GM12892 (cell line): ENCODE measurements at regions not wholly inside any gene's neighbourhood (a gene's known extent, or its start where the extent isn't known, plus 50 kb on each side); places are given as distances from the start of the nearest gene placed in this dataset.

Experiments used
- POLR2A ChIP-seq: IDR thresholded peaks from 2 replicates; pipeline ENCODE4 v1.6.1; 2011; ENCODE audit warnings: low read depth, low read length, control low read depth
- POLR2AphosphoS5 ChIP-seq: IDR thresholded peaks from 2 replicates; pipeline ENCODE4 v1.6.1; 2011; ENCODE audit warnings: low read depth, low read length, control low read depth
- TAF1 ChIP-seq: IDR thresholded peaks from 2 replicates; pipeline ENCODE4 v1.6.1; 2011; ENCODE audit warnings: low read depth, mild to moderate bottlenecking, control low read depth, low read length, borderline replicate concordance

GRCh38 chrX:4028151-4028550 is 314.7 kb upstream of the PRKX start:
- TF ChIP-seq POLR2AphosphoS5: no peak
- TF ChIP-seq POLR2A: no peak
- no peak for TF ChIP-seq TAF1
